Fibroblast of skin of left quadriceps (primary cell): ENCODE measurements at regions not wholly inside any gene's neighbourhood (a gene's known extent, or its start where the extent isn't known, plus 50 kb on each side); places are given as distances from the start of the nearest gene placed in this dataset.

Experiments used
- DNase-seq, 2 experiments: peaks; one replicate each; pipeline ENCODE4 v3.0.0-alpha.2; 2013; ENCODE audit warnings: low read depth in 2 of 2

- no peak for DNase-seq
Observed at GRCh38 chr22:27614650-27615007, 186.9 kb downstream of the MN1 start.

GRCh38 chr22:27615408-27615807 lies 186.1 kb downstream of the MN1 start:
- no peak for DNase-seq

GRCh38 chr22:27616033-27616432 lies 185.5 kb downstream of the MN1 start:
- no peak for DNase-seq

- no peak for DNase-seq
Observed at GRCh38 chr22:27617214-27617881, 184.2 kb downstream of the MN1 start.

GRCh38 chr22:27620367-27621154 lies 181.0 kb downstream of the MN1 start:
- no peak for DNase-seq

- DNase-seq = no peak
Observed at GRCh38 chr22:27621486-27622070, 180.0 kb downstream of the MN1 start.

- DNase-seq = no peak
Observed at GRCh38 chr22:27624042-27624441, 177.5 kb downstream of the MN1 start.

- peak in 1 of 2 experiments; percentile 12 for DNase-seq
Observed at GRCh38 chr22:27624705-27625104, 176.9 kb downstream of the MN1 start.

GRCh38 chr22:27625769-27626674 lies 175.5 kb downstream of the MN1 start:
- no peak for DNase-seq

- no peak for DNase-seq
Observed at GRCh38 chr22:27626675-27627443, 174.7 kb downstream of the MN1 start.

- no peak for DNase-seq
Observed at GRCh38 chr22:27627444-27627833, 174.1 kb downstream of the MN1 start.

GRCh38 chr22:27627901-27628300 lies 173.7 kb downstream of the MN1 start:
- DNase-seq = no peak

- no peak for DNase-seq
Observed at GRCh38 chr22:27628341-27628740, 173.2 kb downstream of the MN1 start.

GRCh38 chr22:27628891-27629631 lies 172.5 kb downstream of the MN1 start:
- DNase-seq = no peak

- no peak for DNase-seq
Observed at GRCh38 chr22:27629908-27630673, 171.5 kb downstream of the MN1 start.

GRCh38 chr22:27630754-27631153 lies 170.8 kb downstream of the MN1 start:
- DNase-seq = no peak

- DNase-seq = no peak
Observed at GRCh38 chr22:27631641-27632040, 169.9 kb downstream of the MN1 start.

- DNase-seq = no peak
Observed at GRCh38 chr22:27632451-27633295, 168.9 kb downstream of the MN1 start.
